Lower leg skin (tissue), 4 donors: ENCODE measurements at regions not wholly inside any gene's neighbourhood (a gene's known extent, or its start where the extent isn't known, plus 50 kb on each side); places are given as distances from the start of the nearest gene placed in this dataset.
A peak's percentile ranks its signal among the peaks of the same experiment; 100 is the strongest.

Source experiments
- DNase-seq, 2 donors: peaks; one replicate each; pipeline ENCODE4 v3.0.0-alpha.2; 2019; ENCODE audit warnings: low spot score in 2 of 2
- H3K4me3 ChIP-seq: fragments of 200-600 bp; sonication (generic); 2 replicates; pipeline ENCODE4 v1.5.1; 2017; ENCODE audit warnings: mild to moderate bottlenecking, low read depth; ENCODE audit not compliant: poor library complexity, severe bottlenecking
- POLR2A ChIP-seq, 2 donors: fragments of 450-650 bp; IDR thresholded peaks; one replicate each; pipeline ENCODE4 v1.6.1; 2016 to 2017; ENCODE audit warnings: antibody characterized with exemption in 2 of 2, mild to moderate bottlenecking in 1 of 2, moderate library complexity in 1 of 2
- WGBS, 2 donors: methylation state at CpG; one replicate each; pipeline ENCODE4 v1.1.5; 2018; 5-methylcytosine and 5-hydroxymethylcytosine counted together
- intact Hi-C: fragments of 100-400 bp; cut with DNase I; formaldehyde crosslinking; loops from one replicate; pipeline ENCODE4 v1.15.0; 2023; ENCODE audit warnings: low total_unique reads
- TF ChIP-seq, protein P1 (sequence below), 3 donors: fragments of 450-650 bp; IDR thresholded peaks; one replicate each; pipeline ENCODE4 v1.5.1; 2016; ENCODE audit warnings: antibody characterized with exemption in 3 of 3, mild to moderate bottlenecking in 3 of 3, moderate library complexity in 2 of 3

DNA sequence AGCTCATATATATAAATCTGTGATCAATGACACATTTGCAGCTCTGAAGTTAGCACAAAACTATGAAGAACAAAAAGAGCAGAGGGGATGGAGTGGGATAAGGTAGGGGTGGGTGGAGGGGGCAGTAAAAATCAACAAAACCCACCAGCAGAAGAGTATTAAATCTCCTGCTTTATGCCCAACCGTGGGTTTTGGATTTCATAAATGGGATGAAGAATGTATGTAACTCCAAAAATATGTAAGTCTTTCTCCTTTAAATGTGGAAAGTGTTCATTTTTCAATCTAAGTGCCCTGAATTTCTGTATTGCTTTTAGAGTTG, 480.3 kb upstream of the MARCKS start:
- intact Hi-C loops: no loop called here
- TF ChIP-seq, protein P1, sequence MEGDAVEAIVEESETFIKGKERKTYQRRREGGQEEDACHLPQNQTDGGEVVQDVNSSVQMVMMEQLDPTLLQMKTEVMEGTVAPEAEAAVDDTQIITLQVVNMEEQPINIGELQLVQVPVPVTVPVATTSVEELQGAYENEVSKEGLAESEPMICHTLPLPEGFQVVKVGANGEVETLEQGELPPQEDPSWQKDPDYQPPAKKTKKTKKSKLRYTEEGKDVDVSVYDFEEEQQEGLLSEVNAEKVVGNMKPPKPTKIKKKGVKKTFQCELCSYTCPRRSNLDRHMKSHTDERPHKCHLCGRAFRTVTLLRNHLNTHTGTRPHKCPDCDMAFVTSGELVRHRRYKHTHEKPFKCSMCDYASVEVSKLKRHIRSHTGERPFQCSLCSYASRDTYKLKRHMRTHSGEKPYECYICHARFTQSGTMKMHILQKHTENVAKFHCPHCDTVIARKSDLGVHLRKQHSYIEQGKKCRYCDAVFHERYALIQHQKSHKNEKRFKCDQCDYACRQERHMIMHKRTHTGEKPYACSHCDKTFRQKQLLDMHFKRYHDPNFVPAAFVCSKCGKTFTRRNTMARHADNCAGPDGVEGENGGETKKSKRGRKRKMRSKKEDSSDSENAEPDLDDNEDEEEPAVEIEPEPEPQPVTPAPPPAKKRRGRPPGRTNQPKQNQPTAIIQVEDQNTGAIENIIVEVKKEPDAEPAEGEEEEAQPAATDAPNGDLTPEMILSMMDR (IDR thresholded peaks at IDR 0.05): no peak
- no peak for TF ChIP-seq POLR2A (IDR thresholded peaks at IDR 0.05)
- no peak overlapping the region for H3K4me3 ChIP-seq
- no peak for DNase-seq
- 44 to 50% methylated on average over 1 of the region's 1 CpG for WGBS, 2 donors

DNA sequence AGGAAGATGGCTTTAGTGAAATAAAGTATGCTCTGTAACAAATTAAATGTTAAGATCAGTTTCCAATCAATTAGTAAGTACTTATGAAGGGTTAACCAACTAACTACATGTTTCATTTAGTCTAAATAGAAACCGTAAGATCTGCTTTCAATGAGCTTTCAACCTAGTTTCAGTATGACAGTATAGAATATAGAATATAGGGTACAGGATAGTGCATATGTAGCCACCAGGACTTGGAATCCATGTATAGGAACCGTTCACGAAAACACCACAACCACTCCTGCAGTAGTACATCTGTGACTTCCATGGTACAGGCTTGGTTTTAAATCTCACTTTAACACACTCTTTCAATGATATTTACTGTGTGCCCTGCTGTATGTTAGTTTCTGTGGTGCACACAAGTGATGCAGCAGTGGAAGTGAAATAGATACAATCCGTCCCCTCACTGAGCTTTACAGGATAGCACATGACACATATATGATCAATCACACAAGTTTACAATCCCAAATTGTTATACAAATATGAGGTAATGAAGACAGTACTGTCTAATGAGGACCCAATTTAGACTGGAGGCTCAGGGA, 479.7 kb upstream of the MARCKS start:
- intact Hi-C loops: no loop called here
- TF ChIP-seq POLR2A (IDR thresholded peaks at IDR 0.05): no peak
- TF ChIP-seq, protein P1 (IDR thresholded peaks at IDR 0.05): no peak

GRCh38 chr6:113380591-113380990, 476.6 kb upstream of the MARCKS start:
- DNase-seq: no peak
- no peak overlapping the region for H3K4me3 ChIP-seq
- WGBS, 2 donors: 59 to 69% methylated on average over 3 of the region's 3 CpGs
- TF ChIP-seq, protein P1 (IDR thresholded peaks at IDR 0.05): no peak
- no peak for TF ChIP-seq POLR2A (IDR thresholded peaks at IDR 0.05)
- intact Hi-C loops: no loop called here

More for the DNA sequence above, 479.7 kb upstream of the MARCKS start:
- 83 to 84% methylated on average over 4 of the region's 4 CpGs for WGBS, 2 donors
- DNase-seq: no peak
- H3K4me3 ChIP-seq: no peak overlapping the region

DNA sequence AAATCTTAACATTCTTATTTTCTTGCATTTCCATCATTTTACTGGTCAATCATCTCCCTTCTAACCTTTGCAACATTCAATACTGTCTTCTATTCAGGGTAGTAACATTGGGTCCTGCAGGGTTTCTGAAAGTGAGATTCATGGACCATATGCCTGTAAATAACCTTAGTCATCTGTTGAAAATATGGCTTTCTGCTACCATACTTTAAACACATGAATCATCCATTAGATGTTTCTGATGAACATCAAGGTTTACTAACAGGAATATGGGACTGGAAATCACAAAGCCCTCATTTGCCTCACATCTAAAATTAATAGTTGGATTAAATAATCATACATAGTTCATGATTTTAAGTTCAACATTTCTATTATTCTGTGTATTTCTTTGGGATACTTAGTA, 475.9 kb upstream of the MARCKS start:
- TF ChIP-seq, protein P1 (IDR thresholded peaks at IDR 0.05): no peak
- TF ChIP-seq POLR2A (IDR thresholded peaks at IDR 0.05): no peak
- no peak overlapping the region for H3K4me3 ChIP-seq
- intact Hi-C loops: no loop called here
- no peak for DNase-seq

DNA sequence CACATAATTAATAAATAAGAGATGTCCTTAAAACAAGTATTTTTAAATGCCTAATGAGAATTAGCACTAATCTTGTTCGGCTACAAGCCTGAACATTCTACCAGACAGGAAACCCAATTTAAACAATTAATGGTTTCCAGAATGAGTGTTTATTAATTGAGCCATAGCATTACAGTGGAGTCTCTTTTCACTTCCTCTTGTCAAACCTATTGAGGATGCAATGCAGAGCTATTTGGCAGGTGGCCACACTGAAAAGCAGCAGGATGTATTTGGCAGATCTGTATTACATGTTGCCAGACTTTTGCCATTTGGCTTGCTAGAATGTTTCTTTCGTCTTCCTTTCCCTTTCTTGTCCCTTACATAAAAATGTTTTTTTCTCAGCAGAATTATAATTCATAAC, 475.2 kb upstream of the MARCKS start:
- 12 to 13% methylated on average over 2 of the region's 2 CpGs for WGBS, 2 donors
- no peak overlapping the region for H3K4me3 ChIP-seq
- intact Hi-C loops: no loop called here
- TF ChIP-seq, protein P1 (IDR thresholded peaks at IDR 0.05): no peak
- TF ChIP-seq POLR2A (IDR thresholded peaks at IDR 0.05): no peak
- DNase-seq: peak in 1 of 2 donors; percentile 32

GRCh38 chr6:113383701-113384100, 473.4 kb upstream of the MARCKS start:
- no peak for DNase-seq
- intact Hi-C loops: no loop called here
- WGBS, 2 donors: 79 to 80% methylated on average over 2 of the region's 2 CpGs
- no peak for TF ChIP-seq POLR2A (IDR thresholded peaks at IDR 0.05)
- TF ChIP-seq, protein P1 (IDR thresholded peaks at IDR 0.05): no peak
- no peak overlapping the region for H3K4me3 ChIP-seq
